ENCODE measurements at regions not wholly inside any gene's neighbourhood (a gene's known extent, or its start where the extent isn't known, plus 50 kb on each side); places are given as distances from the start of the nearest gene placed in this dataset.

- DNase-seq (no peak), ATAC-seq (ENCODE audit: low read depth) (no peak)
- no peak for TF ChIP-seq CTCF (IDR thresholded peaks at IDR 0.05)
- Mint-ChIP-seq H3K27ac (no peak overlapping the region), H3K4me3 (no peak overlapping the region), H3K9me3 (no peaks in the 10 kb centered on the region), H3K27me3 (peaks cover 8% of the 10 kb centered on the region), H3K4me1 (no peaks in the 10 kb centered on the region), H3K36me3 (ENCODE audit: low read depth) (no peaks in the 10 kb centered on the region)
- intact Hi-C loops (cut with micrococcal nuclease) = no loop called here
- ChIA-PET POLR2A (no interaction called here), CTCF (interaction anchor here (1.1 kb wide), 1 partner anchor 14 kb away, joined by 3 read pairs; no protein-coding TSS in a partner anchor)
Measured at GRCh38 chr3:16061491-16061890, 113.0 kb upstream of the GALNT15 start.

GRCh38 chr3:16063603-16064002 is 110.9 kb upstream of the GALNT15 start:
- peaks cover 9% of the 10 kb centered on the region for H3K27me3 Mint-ChIP-seq
- TF ChIP-seq CTCF (IDR thresholded peaks at IDR 0.05) = no peak
- DNase-seq (no peak), ATAC-seq (ENCODE audit: low read depth) (no peak)
- no peaks in the 10 kb centered on the region for H3K4me1 Mint-ChIP-seq
- H3K4me3 Mint-ChIP-seq = no peak overlapping the region
- H3K9me3 Mint-ChIP-seq = no peaks in the 10 kb centered on the region
- ChIA-PET POLR2A (no interaction called here), CTCF (no interaction called here)
- intact Hi-C loops (cut with micrococcal nuclease) = no loop called here
- H3K27ac Mint-ChIP-seq = no peak overlapping the region
- H3K36me3 Mint-ChIP-seq (ENCODE audit: low read depth) = no peaks in the 10 kb centered on the region

- ChIA-PET POLR2A (no interaction called here), CTCF (interaction anchor here (0.7 kb wide), 1 partner anchor 16 kb away, joined by 3 read pairs; no protein-coding TSS in a partner anchor)
- no peak overlapping the region for H3K27ac Mint-ChIP-seq
- H3K27me3 Mint-ChIP-seq = peaks cover 8% of the 10 kb centered on the region
- no peaks in the 10 kb centered on the region for H3K4me1 Mint-ChIP-seq
- intact Hi-C loops (cut with micrococcal nuclease) = no loop called here
- no peak overlapping the region for H3K4me3 Mint-ChIP-seq
- no peak for TF ChIP-seq CTCF (IDR thresholded peaks at IDR 0.05)
- no peaks in the 10 kb centered on the region for H3K36me3 Mint-ChIP-seq (ENCODE audit: low read depth)
- ATAC-seq (ENCODE audit: low read depth) = no peak
- DNase-seq = no peak
- no peaks in the 10 kb centered on the region for H3K9me3 Mint-ChIP-seq
Measured at GRCh38 chr3:16064642-16065414, 109.7 kb upstream of the GALNT15 start.

- Mint-ChIP-seq H3K27me3 (peaks cover 5% of the 10 kb centered on the region), H3K27ac (no peak overlapping the region), H3K9me3 (peaks cover 8% of the 10 kb centered on the region), H3K4me3 (no peak overlapping the region), H3K4me1 (no peaks in the 10 kb centered on the region), H3K36me3 (ENCODE audit: low read depth) (no peaks in the 10 kb centered on the region)
- TF ChIP-seq CTCF (IDR thresholded peaks at IDR 0.05) = no peak
- intact Hi-C loops (cut with micrococcal nuclease) = no loop called here
- ChIA-PET CTCF (no interaction called here), POLR2A (no interaction called here)
- DNase-seq (no peak), ATAC-seq (ENCODE audit: low read depth) (no peak)
Measured at GRCh38 chr3:16066545-16066944, 107.9 kb upstream of the GALNT15 start.

GRCh38 chr3:16066975-16067374 is 107.5 kb upstream of the GALNT15 start:
- no peaks in the 10 kb centered on the region for H3K4me1 Mint-ChIP-seq
- POLR2A ChIA-PET = no interaction called here
- intact Hi-C loops (cut with micrococcal nuclease) = no loop called here

More at GRCh38 chr3:16066975-16067374, 107.5 kb upstream of the GALNT15 start:
- peaks cover 9% of the 10 kb centered on the region for H3K9me3 Mint-ChIP-seq
- CTCF ChIA-PET = no interaction called here
- no peak for TF ChIP-seq CTCF (IDR thresholded peaks at IDR 0.05)
- no peak overlapping the region for H3K4me3 Mint-ChIP-seq
- H3K27me3 Mint-ChIP-seq = peaks cover 5% of the 10 kb centered on the region
- no peaks in the 10 kb centered on the region for H3K36me3 Mint-ChIP-seq (ENCODE audit: low read depth)
- no peak overlapping the region for H3K27ac Mint-ChIP-seq
- no peak for ATAC-seq (ENCODE audit: low read depth)
- no peak for DNase-seq

Measured in activated B cell treated with CpG ODN at 0.5 μM for 24 hours (primary cell).